Neural progenitor cell (in vitro differentiated cells): ENCODE measurements at regions not wholly inside any gene's neighbourhood (a gene's known extent, or its start where the extent isn't known, plus 50 kb on each side); places are given as distances from the start of the nearest gene placed in this dataset.
A peak's percentile ranks its signal among the peaks of the same experiment; 100 is the strongest.

Source experiments
- DNase-seq: peaks from one replicate; pipeline ENCODE4 v3.0.0-alpha.2; 2016; ENCODE audit warnings: low spot score
- H2AFZ ChIP-seq: fragments of 200-600 bp; sonication (generic); replicated peaks from 2 replicates; pipeline ENCODE4 v1.6.1; 2016; ENCODE audit warnings: antibody characterized with exemption
- H3F3A ChIP-seq: fragments of 200-600 bp; sonication (generic); 2 replicates; pipeline ENCODE4 v1.6.1; 2016; ENCODE audit warnings: antibody characterized with exemption, low read depth
- H3K27ac ChIP-seq: fragments of 200-600 bp; sonication (generic); 2 replicates; pipeline ENCODE4 v1.5.1; 2016; ENCODE audit warnings: mild to moderate bottlenecking
- H3K27me3 ChIP-seq: fragments of 200-600 bp; sonication (generic); 2 replicates; pipeline ENCODE4 v1.6.1; 2016; ENCODE audit warnings: mild to moderate bottlenecking, moderate library complexity
- H3K36me3 ChIP-seq: fragments of 200-600 bp; sonication (generic); 2 replicates; pipeline ENCODE4 v1.5.1; 2016
- H3K4me1 ChIP-seq: fragments of 200-600 bp; sonication (generic); 2 replicates; pipeline ENCODE4 v1.6.1; 2016; ENCODE audit warnings: mixed run types
- H3K4me2 ChIP-seq: fragments of 200-600 bp; sonication (generic); 2 replicates; pipeline ENCODE4 v1.6.1; 2016
- H3K4me3 ChIP-seq: fragments of 200-600 bp; sonication (generic); 2 replicates; pipeline ENCODE4 v1.5.1; 2016
- H3K79me2 ChIP-seq: fragments of 200-600 bp; sonication (generic); 2 replicates; pipeline ENCODE4 v1.6.1; 2016; ENCODE audit warnings: low read depth
- H3K9ac ChIP-seq: fragments of 200-600 bp; sonication (generic); 2 replicates; pipeline ENCODE4 v1.6.1; 2016
- H3K9me3 ChIP-seq: fragments of 200-600 bp; sonication (generic); 2 replicates; pipeline ENCODE4 v1.5.1; 2016; ENCODE audit warnings: low read depth
- H4K20me1 ChIP-seq: fragments of 200-600 bp; sonication (generic); 2 replicates; pipeline ENCODE4 v1.6.1; 2016; ENCODE audit warnings: low read depth
- H3K27ac Mint-ChIP-seq: 3 replicates; pipeline ENCODE4 v1.8.0; 2021; ENCODE audit warnings: mixed read lengths
- H3K27me3 Mint-ChIP-seq: 2 replicates; pipeline ENCODE4 v1.8.0; 2022; ENCODE audit warnings: low read depth, mild to moderate bottlenecking, inconsistent platforms, moderate library complexity, mixed read lengths; ENCODE audit not compliant: insufficient read depth
- H3K36me3 Mint-ChIP-seq: 3 replicates; pipeline ENCODE4 v1.8.0; 2021; ENCODE audit warnings: mixed read lengths
- H3K4me1 Mint-ChIP-seq: 3 replicates; pipeline ENCODE4 v1.8.0; 2021; ENCODE audit warnings: mixed read lengths
- H3K4me3 Mint-ChIP-seq: 3 replicates; pipeline ENCODE4 v1.8.0; 2021; ENCODE audit warnings: mild to moderate bottlenecking, moderate library complexity, mixed read lengths
- H3K9me3 Mint-ChIP-seq: 3 replicates; pipeline ENCODE4 v1.8.0; 2020; ENCODE audit warnings: mixed read lengths
- EZH2 ChIP-seq: fragments of 200-600 bp; sonication (generic); IDR thresholded peaks from 2 replicates; pipeline ENCODE4 v1.6.1; 2017; ENCODE audit warnings: antibody characterized with exemption, mild to moderate bottlenecking, moderate library complexity
- EZH2phosphoT487 ChIP-seq: fragments of 200-600 bp; sonication (generic); IDR thresholded peaks from 2 replicates; pipeline ENCODE4 v1.6.1; 2017; ENCODE audit warnings: antibody characterized with exemption
- TF ChIP-seq, protein P1 (sequence below): fragments of 200-600 bp; sonication (generic); IDR thresholded peaks from 2 replicates; pipeline ENCODE4 v1.5.1; 2017; ENCODE audit warnings: antibody characterized with exemption, mild to moderate bottlenecking

DNA sequence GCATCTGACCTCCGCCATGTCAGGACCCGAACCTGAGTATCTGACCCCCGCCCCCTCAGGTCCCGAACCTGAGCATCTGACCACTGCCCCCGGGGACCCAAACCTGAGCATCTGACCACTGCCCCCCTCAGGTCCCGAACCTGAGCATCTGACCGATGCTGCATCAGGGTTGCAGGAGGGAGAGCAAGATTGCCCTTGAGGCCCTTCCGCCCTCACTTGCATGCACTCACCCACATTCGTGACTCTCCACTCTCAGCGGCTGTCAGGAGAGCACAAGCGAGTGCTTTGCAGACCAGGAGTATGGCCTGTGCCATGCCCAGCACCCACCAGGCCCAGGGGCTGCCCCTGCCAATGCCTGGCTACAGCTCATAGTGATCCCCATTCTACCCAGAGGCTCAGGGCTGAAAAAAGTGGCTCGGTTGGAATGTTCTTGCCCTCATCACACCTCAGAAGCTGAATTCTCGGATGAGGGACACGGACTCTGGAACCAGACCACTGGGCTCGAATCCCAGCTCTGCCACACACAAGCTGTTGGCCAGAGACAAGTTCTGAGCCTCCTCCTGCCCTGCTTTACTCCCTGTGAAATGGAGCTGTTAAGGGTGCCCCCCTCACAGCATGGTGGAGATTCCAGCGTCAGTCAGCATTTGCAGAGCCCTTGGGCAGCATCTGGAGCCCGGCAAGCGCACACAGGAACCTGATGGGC is 82.1 kb downstream of the DLL1 start:
- Histone ChIP-seq H3K4me3 (no peak overlapping the region), H3K36me3 (no peaks in the 10 kb centered on the region), H3K79me2 (no peaks in the 10 kb centered on the region), H3K9me3 (no peaks in the 10 kb centered on the region), H4K20me1 (no peaks in the 10 kb centered on the region), H2AFZ (no peak overlapping the region), H3F3A (no peaks in the 10 kb centered on the region), H3K27ac (no peak overlapping the region), H3K4me2 (no peak overlapping the region), H3K9ac (no peak overlapping the region), H3K27me3 (no peaks in the 10 kb centered on the region), H3K4me1 (peaks cover 3% of the 10 kb centered on the region)
- no peak overlapping the region for H3K4me3 Mint-ChIP-seq
- no peaks in the 10 kb centered on the region for H3K36me3 Mint-ChIP-seq
- peaks cover 14% of the 10 kb centered on the region for H3K27me3 Mint-ChIP-seq
- peaks cover 21% of the 10 kb centered on the region for H3K4me1 Mint-ChIP-seq
- DNase-seq: no peak
- TF ChIP-seq EZH2phosphoT487: no peak
- no peak for TF ChIP-seq EZH2
- TF ChIP-seq, protein P1, sequence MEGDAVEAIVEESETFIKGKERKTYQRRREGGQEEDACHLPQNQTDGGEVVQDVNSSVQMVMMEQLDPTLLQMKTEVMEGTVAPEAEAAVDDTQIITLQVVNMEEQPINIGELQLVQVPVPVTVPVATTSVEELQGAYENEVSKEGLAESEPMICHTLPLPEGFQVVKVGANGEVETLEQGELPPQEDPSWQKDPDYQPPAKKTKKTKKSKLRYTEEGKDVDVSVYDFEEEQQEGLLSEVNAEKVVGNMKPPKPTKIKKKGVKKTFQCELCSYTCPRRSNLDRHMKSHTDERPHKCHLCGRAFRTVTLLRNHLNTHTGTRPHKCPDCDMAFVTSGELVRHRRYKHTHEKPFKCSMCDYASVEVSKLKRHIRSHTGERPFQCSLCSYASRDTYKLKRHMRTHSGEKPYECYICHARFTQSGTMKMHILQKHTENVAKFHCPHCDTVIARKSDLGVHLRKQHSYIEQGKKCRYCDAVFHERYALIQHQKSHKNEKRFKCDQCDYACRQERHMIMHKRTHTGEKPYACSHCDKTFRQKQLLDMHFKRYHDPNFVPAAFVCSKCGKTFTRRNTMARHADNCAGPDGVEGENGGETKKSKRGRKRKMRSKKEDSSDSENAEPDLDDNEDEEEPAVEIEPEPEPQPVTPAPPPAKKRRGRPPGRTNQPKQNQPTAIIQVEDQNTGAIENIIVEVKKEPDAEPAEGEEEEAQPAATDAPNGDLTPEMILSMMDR: no peak
- H3K9me3 Mint-ChIP-seq: peaks cover 8% of the 10 kb centered on the region
- H3K27ac Mint-ChIP-seq: peak overlapping the region; percentile 66

DNA sequence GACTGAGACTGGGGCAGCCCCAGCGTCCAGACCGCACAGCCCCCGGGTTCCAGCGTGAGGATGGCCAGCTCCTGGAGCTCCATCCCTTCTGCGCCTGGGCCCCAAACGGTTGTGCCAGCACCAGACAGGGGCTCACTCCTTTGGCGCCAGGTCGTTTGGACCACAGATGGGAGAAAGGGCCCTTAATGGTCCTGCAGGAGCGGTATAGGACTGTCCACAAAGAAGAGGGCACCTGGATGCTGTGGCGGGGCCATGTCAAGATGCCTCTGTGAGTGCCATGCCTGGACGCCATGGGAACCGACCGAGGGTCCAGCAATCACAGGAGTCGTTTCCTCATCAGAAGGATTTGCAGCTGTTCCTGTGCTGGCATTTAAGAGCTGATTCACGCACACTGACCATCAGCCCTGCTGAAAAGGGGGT is 82.7 kb downstream of the DLL1 start:
- no peaks in the 10 kb centered on the region for H3K27me3 ChIP-seq
- H3F3A ChIP-seq: no peaks in the 10 kb centered on the region
- Mint-ChIP-seq H3K36me3 (no peaks in the 10 kb centered on the region), H3K4me1 (peaks cover 21% of the 10 kb centered on the region), H3K9me3 (peaks cover 6% of the 10 kb centered on the region), H3K27me3 (peaks cover 14% of the 10 kb centered on the region), H3K4me3 (no peak overlapping the region), H3K27ac (peak overlapping the region; percentile 66)
- no peaks in the 10 kb centered on the region for H3K9me3 ChIP-seq
- no peak overlapping the region for H3K9ac ChIP-seq
- no peak for DNase-seq
- H4K20me1 ChIP-seq: no peaks in the 10 kb centered on the region
- no peak overlapping the region for H3K4me2 ChIP-seq
- no peak overlapping the region for H3K4me3 ChIP-seq
- H3K4me1 ChIP-seq: peaks cover 3% of the 10 kb centered on the region
- H3K79me2 ChIP-seq: no peaks in the 10 kb centered on the region
- TF ChIP-seq, protein P1: no peak
- TF ChIP-seq EZH2phosphoT487: no peak
- TF ChIP-seq EZH2: no peak
- no peak overlapping the region for H2AFZ ChIP-seq
- no peak overlapping the region for H3K27ac ChIP-seq
- no peaks in the 10 kb centered on the region for H3K36me3 ChIP-seq

DNA sequence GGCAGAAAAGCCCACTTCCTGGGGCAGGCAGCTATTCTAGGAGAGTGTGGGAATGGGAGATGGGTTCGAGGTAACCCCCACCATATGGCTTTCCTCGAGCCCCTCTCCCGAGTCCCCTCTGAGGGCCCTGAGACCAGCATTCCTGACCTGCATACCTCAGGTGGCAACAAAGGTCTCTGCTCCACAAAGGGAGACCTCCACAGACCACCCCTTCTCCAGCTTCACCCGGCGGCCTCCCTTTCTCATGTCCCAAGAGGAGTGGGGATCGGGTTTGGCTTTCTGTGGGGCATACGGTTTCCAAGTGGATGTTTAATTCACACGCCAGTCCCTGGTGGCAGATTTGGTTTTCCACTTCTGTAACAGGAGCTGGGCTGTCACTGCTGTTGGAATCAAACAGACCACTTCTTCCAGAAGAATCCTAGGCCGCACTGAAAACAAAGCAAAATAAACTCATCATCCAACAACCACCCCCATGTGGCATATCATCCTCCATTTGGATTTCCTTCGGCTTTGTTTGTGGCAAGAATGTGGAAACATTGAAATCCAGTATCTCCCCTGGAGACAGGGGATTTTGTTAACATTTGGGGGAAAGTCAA is 83.2 kb downstream of the DLL1 start:
- Mint-ChIP-seq H3K4me3 (no peak overlapping the region), H3K9me3 (peaks cover 7% of the 10 kb centered on the region), H3K27me3 (peaks cover 12% of the 10 kb centered on the region), H3K27ac (no peak overlapping the region), H3K4me1 (peaks cover 21% of the 10 kb centered on the region), H3K36me3 (no peaks in the 10 kb centered on the region)
- Histone ChIP-seq H3K36me3 (no peaks in the 10 kb centered on the region), H3K79me2 (no peaks in the 10 kb centered on the region), H3K4me3 (no peak overlapping the region), H3K27ac (no peak overlapping the region), H3K4me1 (peaks cover 3% of the 10 kb centered on the region), H3F3A (no peaks in the 10 kb centered on the region), H4K20me1 (no peaks in the 10 kb centered on the region), H2AFZ (no peak overlapping the region), H3K9me3 (no peaks in the 10 kb centered on the region), H3K4me2 (no peak overlapping the region), H3K9ac (no peak overlapping the region), H3K27me3 (no peaks in the 10 kb centered on the region)
- TF ChIP-seq EZH2 (no peak), EZH2phosphoT487 (no peak)
- TF ChIP-seq, protein P1: no peak
- DNase-seq: no peak
